ENCODE measurements at regions not wholly inside any gene's neighbourhood (a gene's known extent, or its start where the extent isn't known, plus 50 kb on each side); places are given as distances from the start of the nearest gene placed in this dataset.

DNA sequence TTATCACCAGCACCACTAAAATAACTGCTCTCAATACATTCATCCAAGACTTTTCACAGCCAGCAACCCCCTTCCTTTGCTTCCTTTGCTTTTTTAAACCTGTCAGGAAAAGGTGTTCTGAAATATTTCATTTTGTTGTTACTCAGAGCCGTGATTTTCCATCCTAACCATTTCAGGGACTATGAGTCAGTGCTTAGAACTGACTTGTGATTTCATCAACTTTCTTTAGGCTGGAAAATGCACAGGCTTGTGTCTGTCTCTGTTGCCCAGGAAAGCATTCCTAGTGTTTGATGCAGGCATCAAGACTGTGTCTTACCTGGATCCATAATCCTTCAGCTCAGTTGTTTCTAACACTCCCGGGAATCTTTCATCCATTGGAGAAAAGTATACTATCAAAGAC, 805.6 kb downstream of the BRINP1 start:
- H3K27me3 Mint-ChIP-seq: no peaks in the 10 kb centered on the region
- no peaks in the 10 kb centered on the region for H3K4me1 ChIP-seq (ENCODE audit: control insufficient read depth, insufficient read depth, low read length, poor library complexity, severe bottlenecking)
- no peaks in the 10 kb centered on the region for H3K4me1 Mint-ChIP-seq
- H3K36me3 ChIP-seq (ENCODE audit: control insufficient read depth, insufficient read depth, low read length): no peaks in the 10 kb centered on the region
- no peak overlapping the region for H3K4me3 Mint-ChIP-seq
- no peak overlapping the region for H3K27ac ChIP-seq (ENCODE audit: insufficient read depth, low read length, poor library complexity, severe bottlenecking)
- H3K27ac Mint-ChIP-seq: no peak overlapping the region
- H3K27me3 ChIP-seq (ENCODE audit: control insufficient read depth, insufficient read depth, low read length): no peaks in the 10 kb centered on the region
- H3K36me3 Mint-ChIP-seq: no peaks in the 10 kb centered on the region
- H3K9me3 ChIP-seq (ENCODE audit: control insufficient read depth in 2 of 2, low read length in 2 of 2): no peaks in the 10 kb centered on the region
- H3K4me3 ChIP-seq (ENCODE audit: low read depth, low read length): no peak overlapping the region
- DNase-seq (no peak), ATAC-seq (ENCODE audit: low read depth in 2 of 2) (no peak)
- H3K9me3 Mint-ChIP-seq: peaks cover 0 to 11% (median 3%) of the 10 kb centered on the region in 7 donors

DNA sequence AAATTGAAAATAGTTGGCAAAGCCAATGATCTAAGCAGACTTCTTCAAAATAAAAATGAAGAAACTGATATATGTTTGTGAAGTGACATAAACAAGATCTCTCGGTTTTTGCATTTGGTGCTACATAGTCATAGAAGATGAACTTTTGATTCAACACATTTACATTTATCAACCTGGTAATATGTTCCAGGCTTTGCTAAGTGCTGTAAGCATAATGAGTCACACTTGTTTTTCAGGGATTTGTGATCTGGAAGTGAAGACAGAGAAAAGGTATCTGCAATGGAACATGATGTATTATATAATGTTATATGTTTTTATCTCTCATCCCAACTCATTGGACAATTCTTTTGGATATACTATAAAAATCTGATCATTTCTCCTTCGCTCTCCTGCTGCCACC, 801.4 kb downstream of the BRINP1 start:
- H3K4me3 ChIP-seq (ENCODE audit: low read depth, low read length): no peak overlapping the region
- no peaks in the 10 kb centered on the region for H3K36me3 ChIP-seq (ENCODE audit: control insufficient read depth, insufficient read depth, low read length)
- no peak overlapping the region for H3K27ac Mint-ChIP-seq
- H3K4me1 ChIP-seq (ENCODE audit: control insufficient read depth, insufficient read depth, low read length, poor library complexity, severe bottlenecking): no peaks in the 10 kb centered on the region
- no peaks in the 10 kb centered on the region for H3K9me3 ChIP-seq (ENCODE audit: control insufficient read depth in 2 of 2, low read length in 2 of 2)
- no peak overlapping the region for H3K4me3 Mint-ChIP-seq
- no peaks in the 10 kb centered on the region for H3K36me3 Mint-ChIP-seq
- H3K9me3 Mint-ChIP-seq: peaks cover 2 to 29% (median 4%) of the 10 kb centered on the region in 7 donors
- H3K27me3 ChIP-seq (ENCODE audit: control insufficient read depth, insufficient read depth, low read length): no peaks in the 10 kb centered on the region
- DNase-seq (no peak), ATAC-seq (ENCODE audit: low read depth in 2 of 2) (no peak)
- H3K4me1 Mint-ChIP-seq: no peaks in the 10 kb centered on the region
- no peaks in the 10 kb centered on the region for H3K27me3 Mint-ChIP-seq
- no peak overlapping the region for H3K27ac ChIP-seq (ENCODE audit: insufficient read depth, low read length, poor library complexity, severe bottlenecking)

DNA sequence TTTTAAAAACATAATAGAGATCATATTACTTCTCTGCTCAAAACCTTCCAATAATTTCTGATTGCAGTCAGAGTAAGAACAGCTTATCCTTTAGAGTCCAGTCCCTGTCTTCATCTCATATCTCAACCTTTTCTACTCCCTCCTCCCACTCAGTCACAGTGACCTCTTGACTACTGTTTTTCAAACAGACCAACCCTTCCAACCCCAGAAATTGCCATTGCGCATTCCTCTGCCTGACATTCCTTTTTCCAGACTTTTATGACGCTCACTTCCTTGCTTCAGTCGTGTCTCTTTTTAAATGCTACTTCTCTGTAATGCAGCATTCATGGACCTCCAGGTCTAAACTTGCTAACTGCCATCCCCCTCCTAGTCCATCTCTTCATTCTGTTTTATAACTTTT, 800.5 kb downstream of the BRINP1 start:
- Histone ChIP-seq H3K4me3 (ENCODE audit: low read depth, low read length) (no peak overlapping the region), H3K27ac (ENCODE audit: insufficient read depth, low read length, poor library complexity, severe bottlenecking) (no peak overlapping the region), H3K36me3 (ENCODE audit: control insufficient read depth, insufficient read depth, low read length) (no peaks in the 10 kb centered on the region), H3K27me3 (ENCODE audit: control insufficient read depth, insufficient read depth, low read length) (no peaks in the 10 kb centered on the region), H3K9me3 (ENCODE audit: control insufficient read depth in 2 of 2, low read length in 2 of 2) (no peaks in the 10 kb centered on the region), H3K4me1 (ENCODE audit: control insufficient read depth, insufficient read depth, low read length, poor library complexity, severe bottlenecking) (no peaks in the 10 kb centered on the region)
- ATAC-seq (ENCODE audit: low read depth in 2 of 2) (no peak), DNase-seq (no peak)
- Mint-ChIP-seq H3K4me3 (no peak overlapping the region), H3K27me3 (no peaks in the 10 kb centered on the region), H3K9me3 (peaks cover 1 to 30% (median 4%) of the 10 kb centered on the region in 7 donors), H3K4me1 (no peaks in the 10 kb centered on the region), H3K27ac (no peak overlapping the region), H3K36me3 (no peaks in the 10 kb centered on the region)

DNA sequence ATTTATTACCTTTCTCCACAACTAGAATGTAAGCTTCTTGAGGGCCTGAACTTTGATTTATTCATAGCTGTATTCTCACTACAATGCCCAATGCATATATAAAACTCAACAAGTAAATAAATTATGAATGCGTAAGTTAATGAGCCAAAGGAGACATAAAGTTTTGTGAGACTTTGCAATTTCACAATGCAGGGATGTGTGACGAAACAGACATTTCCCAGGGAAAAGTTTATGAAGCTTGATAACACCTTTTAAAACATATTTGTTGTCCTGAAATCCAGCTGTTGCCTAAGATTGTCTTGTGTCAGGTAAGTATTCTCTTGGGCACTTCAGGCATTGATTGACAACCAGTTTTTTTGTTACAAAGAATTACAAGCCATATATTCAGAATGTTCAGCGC, 800.1 kb downstream of the BRINP1 start:
- H3K9me3 Mint-ChIP-seq: peaks cover 1 to 30% (median 4%) of the 10 kb centered on the region in 7 donors
- no peaks in the 10 kb centered on the region for H3K27me3 ChIP-seq (ENCODE audit: control insufficient read depth, insufficient read depth, low read length)
- no peaks in the 10 kb centered on the region for H3K4me1 Mint-ChIP-seq
- no peak for DNase-seq
- H3K4me1 ChIP-seq (ENCODE audit: control insufficient read depth, insufficient read depth, low read length, poor library complexity, severe bottlenecking): no peaks in the 10 kb centered on the region
- H3K4me3 ChIP-seq (ENCODE audit: low read depth, low read length): no peak overlapping the region
- no peaks in the 10 kb centered on the region for H3K27me3 Mint-ChIP-seq
- no peak overlapping the region for H3K27ac ChIP-seq (ENCODE audit: insufficient read depth, low read length, poor library complexity, severe bottlenecking)
- no peaks in the 10 kb centered on the region for H3K9me3 ChIP-seq (ENCODE audit: control insufficient read depth in 2 of 2, low read length in 2 of 2)
- H3K36me3 ChIP-seq (ENCODE audit: control insufficient read depth, insufficient read depth, low read length): no peaks in the 10 kb centered on the region
- H3K36me3 Mint-ChIP-seq: no peaks in the 10 kb centered on the region
- H3K27ac Mint-ChIP-seq: no peak overlapping the region
- no peak for ATAC-seq (ENCODE audit: low read depth in 2 of 2)
- H3K4me3 Mint-ChIP-seq: no peak overlapping the region

DNA sequence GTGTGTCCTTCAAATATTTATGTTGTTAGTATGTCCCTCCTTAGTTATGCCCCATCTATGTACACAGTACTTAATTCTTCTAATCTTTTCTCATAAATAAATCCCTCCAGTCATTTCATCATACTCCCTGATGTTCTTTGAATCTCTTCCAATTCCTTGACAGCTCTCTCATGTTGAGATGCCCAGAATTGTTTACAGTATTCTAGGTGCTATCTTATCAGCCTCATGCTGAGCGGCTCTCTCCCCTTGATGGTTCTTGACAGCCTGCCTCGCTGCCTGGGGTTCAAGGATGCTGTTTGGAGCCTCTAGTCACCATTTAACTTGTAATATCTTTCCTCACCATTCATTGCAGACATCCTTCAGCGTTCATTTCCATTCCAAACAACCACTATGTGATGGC, 799.2 kb downstream of the BRINP1 start:
- no peaks in the 10 kb centered on the region for H3K36me3 ChIP-seq (ENCODE audit: control insufficient read depth, insufficient read depth, low read length)

DNA sequence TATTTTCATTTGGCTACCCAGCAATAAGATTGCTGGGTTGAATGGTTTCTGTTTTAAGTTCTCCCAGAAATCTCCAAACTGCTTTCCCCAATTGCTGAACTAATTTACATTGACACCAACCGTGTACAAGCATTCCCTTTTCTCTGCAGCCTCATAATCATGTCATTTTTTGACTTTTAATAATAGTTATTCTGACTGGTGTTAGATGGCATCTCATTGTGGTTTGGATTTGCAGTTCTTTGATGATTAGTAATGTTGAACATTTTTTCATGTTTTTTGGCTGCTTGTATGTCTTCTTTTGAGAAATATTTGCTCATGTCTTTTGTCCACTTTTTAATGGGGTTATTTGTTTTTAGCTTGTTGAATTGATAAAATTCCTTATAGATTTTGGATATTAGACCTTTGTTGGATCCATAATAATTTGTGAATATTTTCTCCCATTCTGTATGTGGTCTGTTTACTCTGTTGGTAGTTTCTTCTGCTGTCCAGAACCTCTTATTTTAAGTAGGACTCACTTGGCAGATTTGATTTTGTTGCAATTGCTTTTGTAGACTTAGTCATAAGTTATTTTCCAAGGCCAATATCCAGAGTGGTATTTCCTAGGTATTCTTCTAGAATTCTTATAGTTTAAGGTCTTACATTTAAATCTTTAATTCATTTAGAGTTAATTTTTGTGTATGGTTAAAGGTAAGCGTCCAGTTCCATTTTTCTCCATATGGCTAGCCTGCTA, 793.7 kb downstream of the BRINP1 start:
- Mint-ChIP-seq H3K36me3 (no peaks in the 10 kb centered on the region), H3K27ac (no peak overlapping the region), H3K4me3 (no peak overlapping the region), H3K9me3 (peaks cover 0 to 15% (median 4%) of the 10 kb centered on the region in 7 donors), H3K4me1 (no peaks in the 10 kb centered on the region), H3K27me3 (no peaks in the 10 kb centered on the region)
- Histone ChIP-seq H3K27ac (ENCODE audit: insufficient read depth, low read length, poor library complexity, severe bottlenecking) (no peak overlapping the region), H3K9me3 (ENCODE audit: control insufficient read depth in 2 of 2, low read length in 2 of 2) (peaks cover 0 to 3% of the 10 kb centered on the region in 2 experiments), H3K27me3 (ENCODE audit: control insufficient read depth, insufficient read depth, low read length) (no peaks in the 10 kb centered on the region), H3K36me3 (ENCODE audit: control insufficient read depth, insufficient read depth, low read length) (no peaks in the 10 kb centered on the region), H3K4me3 (ENCODE audit: low read depth, low read length) (no peak overlapping the region), H3K4me1 (ENCODE audit: control insufficient read depth, insufficient read depth, low read length, poor library complexity, severe bottlenecking) (no peaks in the 10 kb centered on the region)
- DNase-seq (no peak), ATAC-seq (ENCODE audit: low read depth in 2 of 2) (no peak)

More for the DNA sequence above, 799.2 kb downstream of the BRINP1 start:
- DNase-seq (no peak), ATAC-seq (ENCODE audit: low read depth in 2 of 2) (no peak)
- no peaks in the 10 kb centered on the region for H3K27me3 Mint-ChIP-seq
- Histone ChIP-seq H3K9me3 (ENCODE audit: control insufficient read depth in 2 of 2, low read length in 2 of 2) (no peaks in the 10 kb centered on the region), H3K4me3 (ENCODE audit: low read depth, low read length) (no peak overlapping the region), H3K27ac (ENCODE audit: insufficient read depth, low read length, poor library complexity, severe bottlenecking) (no peak overlapping the region), H3K27me3 (ENCODE audit: control insufficient read depth, insufficient read depth, low read length) (no peaks in the 10 kb centered on the region), H3K4me1 (ENCODE audit: control insufficient read depth, insufficient read depth, low read length, poor library complexity, severe bottlenecking) (no peaks in the 10 kb centered on the region)
- peaks cover 1 to 24% (median 4%) of the 10 kb centered on the region in 7 donors for H3K9me3 Mint-ChIP-seq
- H3K27ac Mint-ChIP-seq: no peak overlapping the region
- no peak overlapping the region for H3K4me3 Mint-ChIP-seq
- H3K4me1 Mint-ChIP-seq: no peaks in the 10 kb centered on the region
- no peaks in the 10 kb centered on the region for H3K36me3 Mint-ChIP-seq

DNA sequence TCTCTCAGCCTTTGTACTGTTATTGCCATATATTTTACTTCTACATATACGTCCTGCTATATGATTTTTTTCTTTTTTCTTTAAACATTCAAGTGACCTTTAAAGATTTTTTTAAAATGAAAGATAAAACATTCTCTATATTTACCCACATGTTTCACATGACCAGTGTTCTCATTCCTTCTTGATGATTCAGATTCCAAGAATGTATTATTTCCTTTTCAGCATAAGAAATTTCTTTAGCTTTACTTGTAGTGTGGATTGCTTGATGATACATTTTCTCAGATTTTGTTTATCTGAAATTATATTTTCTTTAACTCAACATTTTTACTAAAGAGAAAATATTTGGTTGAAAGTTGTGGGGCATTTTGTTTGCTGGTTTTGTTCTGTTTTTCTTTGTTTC, 792.1 kb downstream of the BRINP1 start:
- peaks cover 0 to 3% of the 10 kb centered on the region in 2 experiments for H3K9me3 ChIP-seq (ENCODE audit: control insufficient read depth in 2 of 2, low read length in 2 of 2)
- no peaks in the 10 kb centered on the region for H3K36me3 ChIP-seq (ENCODE audit: control insufficient read depth, insufficient read depth, low read length)
- Mint-ChIP-seq H3K36me3 (no peaks in the 10 kb centered on the region), H3K27me3 (no peaks in the 10 kb centered on the region), H3K27ac (no peak overlapping the region), H3K9me3 (peaks cover 0 to 15% (median 4%) of the 10 kb centered on the region in 7 donors), H3K4me1 (no peaks in the 10 kb centered on the region), H3K4me3 (no peak overlapping the region)
- no peak overlapping the region for H3K4me3 ChIP-seq (ENCODE audit: low read depth, low read length)
- H3K27me3 ChIP-seq (ENCODE audit: control insufficient read depth, insufficient read depth, low read length): no peaks in the 10 kb centered on the region
- H3K4me1 ChIP-seq (ENCODE audit: control insufficient read depth, insufficient read depth, low read length, poor library complexity, severe bottlenecking): no peaks in the 10 kb centered on the region
- no peak for DNase-seq
- H3K27ac ChIP-seq (ENCODE audit: insufficient read depth, low read length, poor library complexity, severe bottlenecking): no peak overlapping the region
- no peak for ATAC-seq (ENCODE audit: low read depth in 2 of 2)

DNA sequence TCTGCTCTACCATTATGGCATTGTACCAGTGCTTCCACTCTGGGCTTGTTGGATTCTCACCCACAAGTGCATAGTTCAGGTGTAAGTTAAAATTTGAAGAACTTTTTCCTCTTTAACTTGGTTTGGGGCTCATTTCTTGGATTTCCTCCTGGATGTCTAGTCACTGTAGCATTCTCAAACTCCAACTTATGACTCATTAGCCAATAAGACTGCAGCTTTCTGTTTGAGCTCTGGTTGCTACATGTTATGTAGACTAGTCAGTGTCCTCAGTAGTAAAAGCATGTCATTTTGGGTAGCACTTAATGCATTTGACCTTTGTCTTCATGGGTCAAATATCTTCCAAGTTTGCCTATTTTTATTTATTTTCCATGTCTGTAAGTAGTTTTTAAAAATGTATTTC, 790.8 kb downstream of the BRINP1 start:
- no peak for ATAC-seq (ENCODE audit: low read depth in 2 of 2)
- peaks cover 0 to 11% (median 4%) of the 10 kb centered on the region in 7 donors for H3K9me3 Mint-ChIP-seq
- no peak overlapping the region for H3K4me3 Mint-ChIP-seq
- Histone ChIP-seq H3K36me3 (ENCODE audit: control insufficient read depth, insufficient read depth, low read length) (no peaks in the 10 kb centered on the region), H3K9me3 (ENCODE audit: control insufficient read depth in 2 of 2, low read length in 2 of 2) (peaks cover 0 to 3% of the 10 kb centered on the region in 2 experiments), H3K4me1 (ENCODE audit: control insufficient read depth, insufficient read depth, low read length, poor library complexity, severe bottlenecking) (no peaks in the 10 kb centered on the region), H3K4me3 (ENCODE audit: low read depth, low read length) (no peak overlapping the region), H3K27ac (ENCODE audit: insufficient read depth, low read length, poor library complexity, severe bottlenecking) (no peak overlapping the region), H3K27me3 (ENCODE audit: control insufficient read depth, insufficient read depth, low read length) (no peaks in the 10 kb centered on the region)
- no peaks in the 10 kb centered on the region for H3K36me3 Mint-ChIP-seq
- no peak for DNase-seq
- H3K4me1 Mint-ChIP-seq: no peaks in the 10 kb centered on the region
- H3K27me3 Mint-ChIP-seq: no peaks in the 10 kb centered on the region
- no peak overlapping the region for H3K27ac Mint-ChIP-seq
